ENCODE measurements at regions not wholly inside any gene's neighbourhood (a gene's known extent, or its start where the extent isn't known, plus 50 kb on each side); places are given as distances from the start of the nearest gene placed in this dataset.

DNA sequence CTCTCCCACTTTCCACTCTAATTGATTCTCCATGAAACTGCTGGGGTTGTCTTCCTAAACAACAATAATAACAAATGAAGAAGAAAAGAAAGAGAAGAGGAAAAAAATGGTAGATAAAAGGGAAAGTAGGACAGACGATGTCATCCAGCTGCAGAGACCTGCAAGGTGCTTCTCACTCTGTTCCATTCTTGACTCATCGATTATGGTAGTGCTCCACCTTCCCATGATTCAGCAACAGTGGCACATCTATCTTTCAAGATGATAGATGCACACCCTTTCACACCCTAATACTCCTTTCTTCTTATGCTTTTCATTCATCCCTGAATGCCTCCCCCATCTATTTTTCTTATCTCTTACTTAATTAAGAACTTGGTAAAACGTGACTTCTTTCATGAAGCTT, 610.2 kb downstream of the NR4A2 start:
- TF ChIP-seq, protein P1, sequence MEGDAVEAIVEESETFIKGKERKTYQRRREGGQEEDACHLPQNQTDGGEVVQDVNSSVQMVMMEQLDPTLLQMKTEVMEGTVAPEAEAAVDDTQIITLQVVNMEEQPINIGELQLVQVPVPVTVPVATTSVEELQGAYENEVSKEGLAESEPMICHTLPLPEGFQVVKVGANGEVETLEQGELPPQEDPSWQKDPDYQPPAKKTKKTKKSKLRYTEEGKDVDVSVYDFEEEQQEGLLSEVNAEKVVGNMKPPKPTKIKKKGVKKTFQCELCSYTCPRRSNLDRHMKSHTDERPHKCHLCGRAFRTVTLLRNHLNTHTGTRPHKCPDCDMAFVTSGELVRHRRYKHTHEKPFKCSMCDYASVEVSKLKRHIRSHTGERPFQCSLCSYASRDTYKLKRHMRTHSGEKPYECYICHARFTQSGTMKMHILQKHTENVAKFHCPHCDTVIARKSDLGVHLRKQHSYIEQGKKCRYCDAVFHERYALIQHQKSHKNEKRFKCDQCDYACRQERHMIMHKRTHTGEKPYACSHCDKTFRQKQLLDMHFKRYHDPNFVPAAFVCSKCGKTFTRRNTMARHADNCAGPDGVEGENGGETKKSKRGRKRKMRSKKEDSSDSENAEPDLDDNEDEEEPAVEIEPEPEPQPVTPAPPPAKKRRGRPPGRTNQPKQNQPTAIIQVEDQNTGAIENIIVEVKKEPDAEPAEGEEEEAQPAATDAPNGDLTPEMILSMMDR (IDR thresholded peaks at IDR 0.05; ENCODE audit: insufficient read depth, low read length) = no peak
- no peak overlapping the region for H3K4me3 ChIP-seq (ENCODE audit: low read depth, low read length)

DNA sequence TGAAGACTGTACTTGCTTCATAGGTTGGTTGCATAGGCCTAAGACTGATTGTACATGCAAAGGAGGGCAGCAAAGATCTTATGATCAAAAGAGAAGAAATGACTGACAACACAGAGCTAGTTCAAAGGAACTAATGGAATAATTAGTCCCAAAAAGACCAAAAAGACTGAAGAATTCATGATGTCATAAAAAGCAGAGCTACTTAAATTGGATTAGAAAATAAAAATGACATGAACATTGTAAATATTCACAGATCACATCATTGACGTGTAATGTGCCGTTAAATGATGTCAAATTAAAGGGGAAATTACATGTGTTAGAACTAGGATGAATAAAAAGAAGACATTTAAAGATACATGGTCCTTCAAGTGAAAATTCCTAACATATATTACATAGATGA, 616.8 kb downstream of the NR4A2 start:
- TF ChIP-seq, protein P1 (IDR thresholded peaks at IDR 0.05; ENCODE audit: insufficient read depth, low read length) = no peak
- DNase-seq (ENCODE audit: low read depth) = no peak

More for the DNA sequence above, 610.2 kb downstream of the NR4A2 start:
- no peak for DNase-seq (ENCODE audit: low read depth)

DNA sequence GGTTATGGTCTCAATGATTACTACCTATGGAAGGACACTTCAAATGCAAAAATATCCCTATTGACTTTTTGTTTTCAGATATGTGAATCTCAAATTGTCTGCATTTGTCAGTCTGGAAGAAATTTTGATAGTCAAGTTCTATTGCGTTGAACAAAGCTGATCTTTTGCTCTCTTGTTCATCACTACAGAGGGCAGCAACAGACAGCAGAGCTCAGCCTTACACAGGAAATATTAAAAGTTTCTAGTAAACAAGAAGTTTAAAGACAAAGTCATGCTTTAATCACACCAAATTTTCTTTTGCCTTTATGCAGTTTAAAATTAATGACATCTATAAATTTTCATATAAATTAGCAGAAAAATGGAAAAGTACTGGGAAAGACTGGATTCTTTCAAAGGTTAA, 617.5 kb downstream of the NR4A2 start:
- no peak for DNase-seq (ENCODE audit: low read depth)
- TF ChIP-seq, protein P1 (IDR thresholded peaks at IDR 0.05; ENCODE audit: insufficient read depth, low read length) = no peak
- H3K4me3 ChIP-seq (ENCODE audit: low read depth, low read length) = no peak overlapping the region

More for the DNA sequence above, 616.8 kb downstream of the NR4A2 start:
- no peak overlapping the region for H3K4me3 ChIP-seq (ENCODE audit: low read depth, low read length)

DNA sequence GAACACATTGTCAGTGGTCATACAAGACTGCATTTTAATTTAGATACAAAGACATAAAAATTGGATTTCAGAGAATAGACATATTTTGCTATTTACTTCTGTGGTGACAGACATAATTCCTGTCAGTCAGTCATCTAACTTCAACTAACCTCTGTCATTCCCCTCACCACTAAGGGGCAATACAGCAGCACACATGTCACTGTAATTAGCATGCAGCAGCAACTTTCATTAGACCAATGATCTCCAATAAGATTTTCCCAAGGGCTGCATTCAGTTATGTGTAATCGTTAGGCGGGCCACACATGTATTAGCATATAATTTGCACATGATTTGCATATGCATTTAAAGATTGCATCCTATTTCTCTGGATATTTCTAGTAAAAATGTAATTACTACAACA, 624.5 kb downstream of the NR4A2 start:
- DNase-seq (ENCODE audit: low read depth) = no peak
- TF ChIP-seq, protein P1 (IDR thresholded peaks at IDR 0.05; ENCODE audit: insufficient read depth, low read length) = no peak
- H3K4me3 ChIP-seq (ENCODE audit: low read depth, low read length) = no peak overlapping the region

DNA sequence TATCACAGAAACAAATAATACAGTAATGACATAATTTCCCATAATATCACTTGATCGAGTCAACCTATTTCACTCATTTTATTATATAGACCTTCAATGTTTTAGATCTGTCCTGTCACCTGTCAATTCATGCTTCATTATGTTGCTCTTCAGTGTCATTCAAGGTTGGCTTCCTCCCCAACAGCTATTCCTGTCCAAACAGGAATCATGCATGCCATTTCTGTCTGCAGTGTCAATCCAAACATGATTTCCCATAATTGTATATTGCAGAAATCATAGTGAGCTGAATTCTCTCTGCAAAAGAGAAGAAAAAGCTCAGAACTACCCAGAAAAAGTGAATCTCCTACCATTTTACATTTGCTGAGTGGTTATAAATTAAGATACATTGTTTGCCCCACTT, 628.6 kb downstream of the NR4A2 start:
- DNase-seq (ENCODE audit: low read depth) = no peak
- TF ChIP-seq, protein P1 (IDR thresholded peaks at IDR 0.05; ENCODE audit: insufficient read depth, low read length) = no peak
- no peak overlapping the region for H3K4me3 ChIP-seq (ENCODE audit: low read depth, low read length)

DNA sequence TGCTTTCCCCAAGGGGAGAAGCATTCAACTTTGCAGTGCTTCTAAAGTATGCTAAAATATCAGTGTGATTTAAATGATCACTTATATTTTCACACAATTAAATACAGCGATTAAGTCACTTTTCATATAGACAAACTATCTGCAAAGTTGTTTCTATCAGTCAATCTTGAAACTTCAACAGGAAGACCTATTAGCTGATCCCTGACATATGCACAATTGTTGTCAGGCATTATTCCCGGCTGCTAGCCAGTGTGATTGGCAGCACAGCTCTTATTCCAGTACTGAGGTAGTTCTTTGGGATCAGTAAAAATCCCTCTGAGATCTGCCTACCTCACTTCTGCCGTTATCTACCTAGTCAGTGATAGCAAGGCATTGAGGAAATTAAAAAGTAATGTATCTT, 629.5 kb downstream of the NR4A2 start:
- TF ChIP-seq, protein P1 (IDR thresholded peaks at IDR 0.05; ENCODE audit: insufficient read depth, low read length) = no peak
- H3K4me3 ChIP-seq (ENCODE audit: low read depth, low read length) = no peak overlapping the region
- no peak for DNase-seq (ENCODE audit: low read depth)

DNA sequence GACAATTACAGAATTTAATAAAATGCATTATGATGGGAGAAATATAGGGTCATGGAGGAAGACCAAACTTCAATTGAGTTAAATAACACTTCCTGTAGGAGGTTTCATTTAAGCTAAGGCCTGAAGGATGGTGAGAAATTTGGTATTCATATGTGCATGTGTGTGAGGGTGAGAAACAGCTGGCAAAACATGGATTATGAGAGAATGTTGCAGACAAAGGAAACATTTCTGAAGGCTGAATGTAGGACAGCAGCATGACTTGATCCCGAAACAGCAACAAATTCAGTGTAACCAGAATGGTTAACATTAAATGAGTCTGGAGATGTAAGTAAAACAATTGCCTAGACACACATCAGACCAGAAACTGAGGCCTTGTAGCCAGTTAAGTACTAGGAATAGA, 630.8 kb downstream of the NR4A2 start:
- DNase-seq (ENCODE audit: low read depth) = no peak
- no peak overlapping the region for H3K4me3 ChIP-seq (ENCODE audit: low read depth, low read length)
- TF ChIP-seq, protein P1 (IDR thresholded peaks at IDR 0.05; ENCODE audit: insufficient read depth, low read length) = no peak
